ENCODE measurements at regions not wholly inside any gene's neighbourhood (a gene's known extent, or its start where the extent isn't known, plus 50 kb on each side); places are given as distances from the start of the nearest gene placed in this dataset.

DNA sequence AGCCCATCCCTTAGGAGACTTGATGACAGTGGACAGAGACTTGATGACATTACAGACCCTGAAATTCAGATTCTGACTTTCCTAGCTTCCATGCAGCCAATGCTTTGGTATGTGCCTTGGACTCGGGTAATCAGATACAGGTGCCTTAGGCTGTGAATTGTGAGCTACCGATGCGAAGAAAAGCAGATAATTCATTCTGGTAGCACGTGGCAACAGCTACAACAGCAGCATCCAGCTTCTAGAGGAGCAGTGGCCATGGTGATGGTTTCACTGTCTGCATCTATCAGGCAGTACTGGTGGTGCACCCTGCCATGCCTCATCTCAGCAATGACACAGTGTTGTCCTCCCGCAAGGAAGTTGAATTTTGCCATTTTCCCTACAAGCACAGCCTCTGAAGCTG, 126.9 kb upstream of the TAPT1 start:
- ATAC-seq = no peak
- FAIRE-seq = no peak

DNA sequence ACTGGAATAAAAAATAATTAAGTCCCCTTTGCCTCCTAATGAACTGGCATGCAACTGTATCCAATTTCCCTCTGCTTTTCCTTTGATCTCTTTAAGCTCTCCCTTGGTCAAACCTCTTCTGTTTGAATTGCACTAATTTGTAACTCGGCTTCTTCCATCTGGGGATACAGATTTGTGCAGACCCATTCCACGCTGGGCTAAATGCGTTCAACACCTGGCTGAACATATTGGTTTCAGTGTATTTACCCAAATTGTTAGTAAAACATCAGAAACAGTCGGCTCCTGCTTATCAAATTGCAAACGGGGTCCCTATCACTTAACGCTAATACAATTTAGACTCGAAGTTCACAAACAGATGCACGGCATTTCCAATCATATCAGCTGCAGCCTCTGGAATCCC, 124.9 kb upstream of the TAPT1 start:
- H3K4me2 ChIP-seq = no peak overlapping the region
- DNase-seq (ENCODE audit: low read depth in 1 of 2, low spot score in 1 of 2) (no peak), FAIRE-seq (no peak), ATAC-seq (no peak)
- H3K27ac ChIP-seq = no peak overlapping the region
- H3K4me1 ChIP-seq = no peaks in the 10 kb centered on the region
- POLR2A ChIA-PET = no interaction called here
- no peak overlapping the region for H3K4me3 ChIP-seq
- no peaks in the 10 kb centered on the region for H3K9me3 ChIP-seq
- CTCF ChIA-PET = no interaction called here
- WGBS (ENCODE audit: missing lambda C conversion rate) = 11% methylated on average over 8 of the region's 8 CpGs
- TF ChIP-seq HOXB5 (CRISPR knock-in tag; IDR thresholded peaks at IDR 0.05) (no peak), JUNB (IDR thresholded peaks at IDR 0.05) (no peak), TFCP2L1 (CRISPR knock-in tag; IDR thresholded peaks at IDR 0.05) (no peak), KDM5A (IDR thresholded peaks at IDR 0.05) (no peak), JUN (IDR thresholded peaks at IDR 0.05) (no peak), MAFK (IDR thresholded peaks at IDR 0.05; ENCODE audit: partially characterized antibody) (no peak), RARB (CRISPR knock-in tag; IDR thresholded peaks at IDR 0.05) (no peak), NFE2L2 (conservative IDR thresholded peaks at IDR 0.05; ENCODE audit: low read length) (no peak)
- TF ChIP-seq, protein P1, sequence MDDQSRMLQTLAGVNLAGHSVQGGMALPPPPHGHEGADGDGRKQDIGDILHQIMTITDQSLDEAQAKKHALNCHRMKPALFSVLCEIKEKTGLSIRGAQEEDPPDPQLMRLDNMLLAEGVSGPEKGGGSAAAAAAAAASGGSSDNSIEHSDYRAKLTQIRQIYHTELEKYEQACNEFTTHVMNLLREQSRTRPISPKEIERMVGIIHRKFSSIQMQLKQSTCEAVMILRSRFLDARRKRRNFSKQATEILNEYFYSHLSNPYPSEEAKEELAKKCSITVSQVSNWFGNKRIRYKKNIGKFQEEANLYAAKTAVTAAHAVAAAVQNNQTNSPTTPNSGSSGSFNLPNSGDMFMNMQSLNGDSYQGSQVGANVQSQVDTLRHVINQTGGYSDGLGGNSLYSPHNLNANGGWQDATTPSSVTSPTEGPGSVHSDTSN (IDR thresholded peaks at IDR 0.05) = no peak
- TF ChIP-seq, protein P2, sequence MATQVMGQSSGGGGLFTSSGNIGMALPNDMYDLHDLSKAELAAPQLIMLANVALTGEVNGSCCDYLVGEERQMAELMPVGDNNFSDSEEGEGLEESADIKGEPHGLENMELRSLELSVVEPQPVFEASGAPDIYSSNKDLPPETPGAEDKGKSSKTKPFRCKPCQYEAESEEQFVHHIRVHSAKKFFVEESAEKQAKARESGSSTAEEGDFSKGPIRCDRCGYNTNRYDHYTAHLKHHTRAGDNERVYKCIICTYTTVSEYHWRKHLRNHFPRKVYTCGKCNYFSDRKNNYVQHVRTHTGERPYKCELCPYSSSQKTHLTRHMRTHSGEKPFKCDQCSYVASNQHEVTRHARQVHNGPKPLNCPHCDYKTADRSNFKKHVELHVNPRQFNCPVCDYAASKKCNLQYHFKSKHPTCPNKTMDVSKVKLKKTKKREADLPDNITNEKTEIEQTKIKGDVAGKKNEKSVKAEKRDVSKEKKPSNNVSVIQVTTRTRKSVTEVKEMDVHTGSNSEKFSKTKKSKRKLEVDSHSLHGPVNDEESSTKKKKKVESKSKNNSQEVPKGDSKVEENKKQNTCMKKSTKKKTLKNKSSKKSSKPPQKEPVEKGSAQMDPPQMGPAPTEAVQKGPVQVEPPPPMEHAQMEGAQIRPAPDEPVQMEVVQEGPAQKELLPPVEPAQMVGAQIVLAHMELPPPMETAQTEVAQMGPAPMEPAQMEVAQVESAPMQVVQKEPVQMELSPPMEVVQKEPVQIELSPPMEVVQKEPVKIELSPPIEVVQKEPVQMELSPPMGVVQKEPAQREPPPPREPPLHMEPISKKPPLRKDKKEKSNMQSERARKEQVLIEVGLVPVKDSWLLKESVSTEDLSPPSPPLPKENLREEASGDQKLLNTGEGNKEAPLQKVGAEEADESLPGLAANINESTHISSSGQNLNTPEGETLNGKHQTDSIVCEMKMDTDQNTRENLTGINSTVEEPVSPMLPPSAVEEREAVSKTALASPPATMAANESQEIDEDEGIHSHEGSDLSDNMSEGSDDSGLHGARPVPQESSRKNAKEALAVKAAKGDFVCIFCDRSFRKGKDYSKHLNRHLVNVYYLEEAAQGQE (IDR thresholded peaks at IDR 0.05) = no peak

More for the DNA sequence above, 126.9 kb upstream of the TAPT1 start:
- no peak for DNase-seq (ENCODE audit: low read depth in 1 of 2, low spot score in 1 of 2)
- Histone ChIP-seq H3K4me1 (no peaks in the 10 kb centered on the region), H3K4me2 (no peak overlapping the region), H3K9me3 (no peaks in the 10 kb centered on the region), H3K27ac (no peak overlapping the region), H3K4me3 (no peak overlapping the region)
- WGBS (ENCODE audit: missing lambda C conversion rate) = 10% methylated on average over 4 of the region's 5 CpGs
- CTCF ChIA-PET = interaction anchor here (0.7 kb wide), 1 partner anchor 978 kb away, joined by 3 read pairs; no protein-coding TSS in a partner anchor
- POLR2A ChIA-PET = no interaction called here
- TF ChIP-seq EHF (CRISPR knock-in tag; IDR thresholded peaks at IDR 0.05) = no peak
- TF ChIP-seq, protein P3, sequence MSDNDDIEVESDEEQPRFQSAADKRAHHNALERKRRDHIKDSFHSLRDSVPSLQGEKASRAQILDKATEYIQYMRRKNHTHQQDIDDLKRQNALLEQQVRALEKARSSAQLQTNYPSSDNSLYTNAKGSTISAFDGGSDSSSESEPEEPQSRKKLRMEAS (IDR thresholded peaks at IDR 0.05) = no peak
- TF ChIP-seq ZNF302 (CRISPR knock-in tag; IDR thresholded peaks at IDR 0.05) = no peak
- no peak for TF ChIP-seq CBX8 (IDR thresholded peaks at IDR 0.05)
- TF ChIP-seq CBX2 (IDR thresholded peaks at IDR 0.05; ENCODE audit: borderline replicate concordance, low read depth) = no peak
- no peak for TF ChIP-seq BHLHE40 (IDR thresholded peaks at IDR 0.05; ENCODE audit: low read depth, low read length)
- no peak for TF ChIP-seq HOXB13 (CRISPR knock-in tag; IDR thresholded peaks at IDR 0.05; ENCODE audit: low read depth)
- TF ChIP-seq POLR2A (IDR thresholded peaks at IDR 0.05; ENCODE audit: low read length) = no peak
- no peak for TF ChIP-seq MAZ (IDR thresholded peaks at IDR 0.05; ENCODE audit: borderline replicate concordance, low read depth, low read length)
- TF ChIP-seq EP300 (IDR thresholded peaks at IDR 0.05) = no peak
- TF ChIP-seq, protein P4, sequence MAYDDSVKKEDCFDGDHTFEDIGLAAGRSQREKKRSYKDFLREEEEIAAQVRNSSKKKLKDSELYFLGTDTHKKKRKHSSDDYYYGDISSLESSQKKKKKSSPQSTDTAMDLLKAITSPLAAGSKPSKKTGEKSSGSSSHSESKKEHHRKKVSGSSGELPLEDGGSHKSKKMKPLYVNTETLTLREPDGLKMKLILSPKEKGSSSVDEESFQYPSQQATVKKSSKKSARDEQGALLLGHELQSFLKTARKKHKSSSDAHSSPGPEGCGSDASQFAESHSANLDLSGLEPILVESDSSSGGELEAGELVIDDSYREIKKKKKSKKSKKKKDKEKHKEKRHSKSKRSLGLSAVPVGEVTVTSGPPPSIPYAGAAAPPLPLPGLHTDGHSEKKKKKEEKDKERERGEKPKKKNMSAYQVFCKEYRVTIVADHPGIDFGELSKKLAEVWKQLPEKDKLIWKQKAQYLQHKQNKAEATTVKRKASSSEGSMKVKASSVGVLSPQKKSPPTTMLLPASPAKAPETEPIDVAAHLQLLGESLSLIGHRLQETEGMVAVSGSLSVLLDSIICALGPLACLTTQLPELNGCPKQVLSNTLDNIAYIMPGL (CRISPR knock-in tag; IDR thresholded peaks at IDR 0.05; ENCODE audit: borderline replicate concordance) = no peak
- TF ChIP-seq FOSB (CRISPR knock-in tag; IDR thresholded peaks at IDR 0.05) = no peak
- TF ChIP-seq, protein P5, sequence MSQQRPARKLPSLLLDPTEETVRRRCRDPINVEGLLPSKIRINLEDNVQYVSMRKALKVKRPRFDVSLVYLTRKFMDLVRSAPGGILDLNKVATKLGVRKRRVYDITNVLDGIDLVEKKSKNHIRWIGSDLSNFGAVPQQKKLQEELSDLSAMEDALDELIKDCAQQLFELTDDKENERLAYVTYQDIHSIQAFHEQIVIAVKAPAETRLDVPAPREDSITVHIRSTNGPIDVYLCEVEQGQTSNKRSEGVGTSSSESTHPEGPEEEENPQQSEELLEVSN (IDR thresholded peaks at IDR 0.05; ENCODE audit: borderline replicate concordance, low read depth) = no peak
- TF ChIP-seq HOXA7 (CRISPR knock-in tag; IDR thresholded peaks at IDR 0.05) = no peak
- TF ChIP-seq MYC (IDR thresholded peaks at IDR 0.05; ENCODE audit: borderline replicate concordance, low read length) = no peak
- no peak for TF ChIP-seq ZFP36 (IDR thresholded peaks at IDR 0.05; ENCODE audit: borderline replicate concordance, partially characterized antibody)
- TF ChIP-seq, protein P6, sequence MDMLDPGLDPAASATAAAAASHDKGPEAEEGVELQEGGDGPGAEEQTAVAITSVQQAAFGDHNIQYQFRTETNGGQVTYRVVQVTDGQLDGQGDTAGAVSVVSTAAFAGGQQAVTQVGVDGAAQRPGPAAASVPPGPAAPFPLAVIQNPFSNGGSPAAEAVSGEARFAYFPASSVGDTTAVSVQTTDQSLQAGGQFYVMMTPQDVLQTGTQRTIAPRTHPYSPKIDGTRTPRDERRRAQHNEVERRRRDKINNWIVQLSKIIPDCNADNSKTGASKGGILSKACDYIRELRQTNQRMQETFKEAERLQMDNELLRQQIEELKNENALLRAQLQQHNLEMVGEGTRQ (IDR thresholded peaks at IDR 0.05) = no peak
